HEK293 (cell line): ENCODE measurements at regions not wholly inside any gene's neighbourhood (a gene's known extent, or its start where the extent isn't known, plus 50 kb on each side); places are given as distances from the start of the nearest gene placed in this dataset.

ENCODE experiments used
- CTCF ChIA-PET: fragments of 350-600 bp; formaldehyde crosslinking; extraction: SDS; loops from one replicate; lab custom pipeline; 2021; ENCODE audit warnings: antibody characterized with exemption; lab: Yijun Ruan, JAX
- POLR2A ChIA-PET: fragments of 300-600 bp; formaldehyde crosslinking; extraction: SDS; loops from one replicate; lab custom pipeline; 2020; ENCODE audit warnings: antibody characterized with exemption, inconsistent platforms; lab: Yijun Ruan, JAX
- H3K27ac ChIP-seq: fragments of 200-500 bp; sonication (Bioruptor generic); 2 replicates; pipeline ENCODE4 v1.5.1; 2014; ENCODE audit warnings: low read depth, low read length, control low read depth, inconsistent platforms; ENCODE audit errors: extremely low read depth
- H3K36me3 ChIP-seq, 2 experiments: fragments of 200-500 bp in 1 of 2; sonication (Bioruptor generic) in 1 of 2; 1 replicate in 1 of 2; 2 replicates in 1 of 2; pipeline ENCODE4 v1.5.1; 2014 to 2017; ENCODE audit warnings: inconsistent platforms in 2 of 2, low read length in 2 of 2; ENCODE audit not compliant: control insufficient read depth in 2 of 2, insufficient read depth in 1 of 2
- H3K4me1 ChIP-seq: fragments of 200-500 bp; sonication (Bioruptor generic); 2 replicates; pipeline ENCODE4 v1.5.1; 2014; ENCODE audit warnings: mild to moderate bottlenecking, low read length, inconsistent platforms; ENCODE audit not compliant: control insufficient read depth, insufficient read depth
- H3K4me3 ChIP-seq: 2 replicates; pipeline ENCODE4 v1.5.1; 2011; ENCODE audit warnings: low read depth, mild to moderate bottlenecking, control low read depth, low read length, moderate library complexity
- H3K9me3 ChIP-seq: fragments of 200-500 bp; sonication (Bioruptor generic); 2 replicates; pipeline ENCODE4 v1.5.1; 2014; ENCODE audit warnings: low read depth, low read length, inconsistent platforms; ENCODE audit not compliant: control insufficient read depth, insufficient read depth
- INSM2 ChIP-seq: fragments of 450-650 bp; formaldehyde crosslinking; IDR thresholded peaks from 2 replicates; pipeline ENCODE4 v1.5.1; 2016; ENCODE audit warnings: missing biosample characterization, missing genetic modification characterization
- SCRT2 ChIP-seq: fragments of 450-650 bp; formaldehyde crosslinking; IDR thresholded peaks from 2 replicates; pipeline ENCODE4 v1.5.1; 2016; ENCODE audit warnings: missing biosample characterization, missing genetic modification characterization
- SP2 ChIP-seq: fragments of 450-650 bp; formaldehyde crosslinking; IDR thresholded peaks from 2 replicates; pipeline ENCODE4 v1.5.1; 2016; ENCODE audit warnings: missing biosample characterization, missing genetic modification characterization
- TRIM28 ChIP-seq: IDR thresholded peaks from 2 replicates; pipeline ENCODE4 v1.6.1; 2011; ENCODE audit warnings: low read length, control low read depth, borderline replicate concordance
- WT1 ChIP-seq: fragments of 450-650 bp; formaldehyde crosslinking; IDR thresholded peaks from 2 replicates; pipeline ENCODE4 v1.5.1; 2016; ENCODE audit warnings: missing biosample characterization, missing genetic modification characterization
- ZBTB6 ChIP-seq: fragments of 450-650 bp; formaldehyde crosslinking; IDR thresholded peaks from 2 replicates; pipeline ENCODE4 v1.5.1; 2017; ENCODE audit warnings: missing biosample characterization, missing genetic modification characterization
- ZNF138 ChIP-seq: fragments of 450-650 bp; formaldehyde crosslinking; IDR thresholded peaks from 2 replicates; pipeline ENCODE4 v1.5.1; 2016; ENCODE audit warnings: missing biosample characterization, missing genetic modification characterization, borderline replicate concordance
- ZNF169 ChIP-seq: fragments of 450-650 bp; formaldehyde crosslinking; IDR thresholded peaks from 2 replicates; pipeline ENCODE4 v1.5.1; 2016; ENCODE audit warnings: missing biosample characterization, missing genetic modification characterization
- ZNF280C ChIP-seq: fragments of 450-650 bp; formaldehyde crosslinking; IDR thresholded peaks from 2 replicates; pipeline ENCODE4 v1.5.1; 2016; ENCODE audit warnings: missing biosample characterization, missing genetic modification characterization
- ZNF548 ChIP-seq: fragments of 450-650 bp; formaldehyde crosslinking; IDR thresholded peaks from 2 replicates; pipeline ENCODE4 v1.5.1; 2016; ENCODE audit warnings: missing biosample characterization, missing genetic modification characterization
- ZNF658 ChIP-seq: fragments of 450-650 bp; formaldehyde crosslinking; IDR thresholded peaks from 2 replicates; pipeline ENCODE4; 2016; ENCODE audit warnings: missing biosample characterization, missing genetic modification characterization
- ZNF664 ChIP-seq: fragments of 450-650 bp; formaldehyde crosslinking; IDR thresholded peaks from 2 replicates; pipeline ENCODE4 v1.5.1; 2016; ENCODE audit warnings: missing biosample characterization, missing genetic modification characterization
- ZNF704 ChIP-seq: fragments of 450-650 bp; formaldehyde crosslinking; IDR thresholded peaks from 2 replicates; pipeline ENCODE4 v1.5.1; 2016; ENCODE audit warnings: missing biosample characterization, missing genetic modification characterization
- ZSCAN5A ChIP-seq: fragments of 450-650 bp; formaldehyde crosslinking; IDR thresholded peaks from 2 replicates; pipeline ENCODE4 v1.5.1; 2016; ENCODE audit warnings: missing biosample characterization, missing genetic modification characterization

- CTCF ChIA-PET: interaction anchor here (1.3 kb wide), 1 partner anchor 27 kb away, joined by 3 read pairs; no protein-coding TSS in a partner anchor
- POLR2A ChIA-PET: no interaction called here
- no peak overlapping the region for H3K27ac ChIP-seq
- H3K9me3 ChIP-seq: no peaks in the 10 kb centered on the region
- TF ChIP-seq ZNF548 (tag by site-specific recombination): no peak
- no peak for TF ChIP-seq ZSCAN5A (tag by site-specific recombination)
- TF ChIP-seq TRIM28: no peak
- TF ChIP-seq SP2 (tag by site-specific recombination): no peak
- TF ChIP-seq SCRT2 (tag by site-specific recombination): no peak
- TF ChIP-seq ZNF704 (tag by site-specific recombination): no peak
- no peak for TF ChIP-seq ZNF280C (tag by site-specific recombination)
- no peak for TF ChIP-seq WT1 (tag by site-specific recombination)
- TF ChIP-seq ZNF169 (tag by site-specific recombination): no peak
- TF ChIP-seq INSM2 (tag by site-specific recombination): no peak
- TF ChIP-seq ZNF138 (tag by site-specific recombination): no peak
- no peak for TF ChIP-seq ZNF658 (tag by site-specific recombination)
- no peak for TF ChIP-seq ZNF664 (tag by site-specific recombination)
- H3K36me3 ChIP-seq: no peaks in the 10 kb centered on the region
- no peaks in the 10 kb centered on the region for H3K4me1 ChIP-seq
- no peak overlapping the region for H3K4me3 ChIP-seq
Observed at GRCh38 chr20:41670631-41671030, 52.5 kb upstream of the CHD6 start.

- Histone ChIP-seq H3K9me3 (no peaks in the 10 kb centered on the region), H3K4me1 (no peaks in the 10 kb centered on the region), H3K36me3 (no peaks in the 10 kb centered on the region), H3K4me3 (no peak overlapping the region), H3K27ac (no peak overlapping the region)
- ChIA-PET POLR2A (no interaction called here), CTCF (no interaction called here)
- TF ChIP-seq ZBTB6 (tag by site-specific recombination): no peak
Observed at GRCh38 chr20:41669708-41670263, 51.6 kb upstream of the CHD6 start.
